ENCODE measurements at regions not wholly inside any gene's neighbourhood (a gene's known extent, or its start where the extent isn't known, plus 50 kb on each side); places are given as distances from the start of the nearest gene placed in this dataset.

GRCh38 chr16:51399908-51400670, 249.0 kb upstream of the SALL1 start:
- no peaks in the 10 kb centered on the region for H3K27me3 ChIP-seq (ENCODE audit: control insufficient read depth in 1 of 2, insufficient read depth in 2 of 2, low read length in 2 of 2)
- no peaks in the 10 kb centered on the region for H3K36me3 ChIP-seq (ENCODE audit: insufficient read depth, low read length)
- Mint-ChIP-seq H3K27me3 (no peaks in the 10 kb centered on the region), H3K36me3 (ENCODE audit: low read depth) (no peaks in the 10 kb centered on the region), H3K4me3 (no peak overlapping the region), H3K9me3 (peaks cover 10% of the 10 kb centered on the region), H3K4me1 (ENCODE audit: low read depth) (no peaks in the 10 kb centered on the region), H3K27ac (no peak overlapping the region)
- H3K4me3 ChIP-seq (ENCODE audit: low read length): no peak overlapping the region
- no peak overlapping the region for H3K27ac ChIP-seq (ENCODE audit: low read depth in 1 of 2, low read length in 2 of 2)
- H3K4me1 ChIP-seq (ENCODE audit: insufficient read depth, low read length): no peaks in the 10 kb centered on the region
- CTCF ChIA-PET: no interaction called here
- intact Hi-C loops (cut with DNase I, micrococcal nuclease): no loop called here
- POLR2A ChIA-PET: no interaction called here
- no peak for ATAC-seq (ENCODE audit: poor library complexity)
- no peak for TF ChIP-seq CTCF (IDR thresholded peaks at IDR 0.05)
- DNase-seq: no peak
- H3K9me3 ChIP-seq (ENCODE audit: control insufficient read depth in 1 of 2, insufficient read depth in 1 of 2, low read length in 2 of 2): peaks cover 0 to 8% of the 10 kb centered on the region in 2 experiments

GRCh38 chr16:51394421-51394820, 243.4 kb upstream of the SALL1 start:
- intact Hi-C loops (cut with DNase I, micrococcal nuclease): no loop called here
- no peak for ATAC-seq (ENCODE audit: poor library complexity)
- peaks cover 0 to 3% of the 10 kb centered on the region in 2 experiments for H3K27me3 ChIP-seq (ENCODE audit: control insufficient read depth in 1 of 2, insufficient read depth in 2 of 2, low read length in 2 of 2)
- Mint-ChIP-seq H3K4me1 (ENCODE audit: low read depth) (no peaks in the 10 kb centered on the region), H3K27me3 (no peaks in the 10 kb centered on the region), H3K4me3 (no peak overlapping the region), H3K27ac (no peak overlapping the region), H3K9me3 (no peaks in the 10 kb centered on the region), H3K36me3 (ENCODE audit: low read depth) (no peaks in the 10 kb centered on the region)
- no peak overlapping the region for H3K27ac ChIP-seq (ENCODE audit: low read depth in 1 of 2, low read length in 2 of 2)
- peaks cover 0 to 15% of the 10 kb centered on the region in 2 experiments for H3K9me3 ChIP-seq (ENCODE audit: control insufficient read depth in 1 of 2, insufficient read depth in 1 of 2, low read length in 2 of 2)
- no peaks in the 10 kb centered on the region for H3K4me1 ChIP-seq (ENCODE audit: insufficient read depth, low read length)
- no peak for TF ChIP-seq CTCF (IDR thresholded peaks at IDR 0.05)
- ChIA-PET POLR2A (no interaction called here), CTCF (no interaction called here)
- no peak for DNase-seq
- no peaks in the 10 kb centered on the region for H3K36me3 ChIP-seq (ENCODE audit: insufficient read depth, low read length)
- no peak overlapping the region for H3K4me3 ChIP-seq (ENCODE audit: low read length)

GRCh38 chr16:51393381-51394005, 242.4 kb upstream of the SALL1 start:
- CTCF ChIA-PET: no interaction called here

More at GRCh38 chr16:51393381-51394005, 242.4 kb upstream of the SALL1 start:
- no peaks in the 10 kb centered on the region for H3K36me3 Mint-ChIP-seq (ENCODE audit: low read depth)
- Histone ChIP-seq H3K4me1 (ENCODE audit: insufficient read depth, low read length) (no peaks in the 10 kb centered on the region), H3K4me3 (ENCODE audit: low read length) (no peak overlapping the region), H3K36me3 (ENCODE audit: insufficient read depth, low read length) (no peaks in the 10 kb centered on the region), H3K27me3 (ENCODE audit: control insufficient read depth in 1 of 2, insufficient read depth in 2 of 2, low read length in 2 of 2) (peaks cover 0 to 3% of the 10 kb centered on the region in 2 experiments), H3K9me3 (ENCODE audit: control insufficient read depth in 1 of 2, insufficient read depth in 1 of 2, low read length in 2 of 2) (peaks cover 0 to 19% of the 10 kb centered on the region in 2 experiments), H3K27ac (ENCODE audit: low read depth in 1 of 2, low read length in 2 of 2) (no peak overlapping the region)
- ATAC-seq (ENCODE audit: poor library complexity) (no peak), DNase-seq (no peak)
- no peak for TF ChIP-seq CTCF (IDR thresholded peaks at IDR 0.05)
- H3K9me3 Mint-ChIP-seq: no peaks in the 10 kb centered on the region
- no peaks in the 10 kb centered on the region for H3K4me1 Mint-ChIP-seq (ENCODE audit: low read depth)
- POLR2A ChIA-PET: no interaction called here
- H3K27ac Mint-ChIP-seq: no peak overlapping the region
- intact Hi-C loops (cut with DNase I, micrococcal nuclease): no loop called here
- no peaks in the 10 kb centered on the region for H3K27me3 Mint-ChIP-seq
- H3K4me3 Mint-ChIP-seq: no peak overlapping the region
